Esophagus (tissue), 2 donors: ENCODE measurements at regions not wholly inside any gene's neighbourhood (a gene's known extent, or its start where the extent isn't known, plus 50 kb on each side); places are given as distances from the start of the nearest gene placed in this dataset.
"Not testable (repeated sequence)": the region's sequence is repeated elsewhere in the genome, so short reads cannot be mapped to it uniquely, and the experiment has no call there.

Source experiments
- H3K27ac ChIP-seq, 2 donors: one replicate each; pipeline ENCODE4 v1.5.1; 2013; ENCODE audit warnings: low read depth in 2 of 2, mild to moderate bottlenecking in 2 of 2, inconsistent platforms in 1 of 2, low read length in 1 of 2, moderate library complexity in 1 of 2
- H3K27me3 ChIP-seq, 2 donors: one replicate each; pipeline ENCODE4 v1.6.1; 2013; ENCODE audit warnings: low read length in 2 of 2, control low read depth in 1 of 2, mild to moderate bottlenecking in 1 of 2; ENCODE audit not compliant: insufficient read depth in 2 of 2, control insufficient read depth in 1 of 2
- H3K36me3 ChIP-seq, 2 donors: one replicate each; pipeline ENCODE4 v1.6.1; 2013; ENCODE audit warnings: low read length in 1 of 2; ENCODE audit not compliant: control insufficient read depth in 2 of 2, insufficient read depth in 2 of 2
- H3K4me1 ChIP-seq, 2 donors: one replicate each; pipeline ENCODE4 v1.6.1; 2013; ENCODE audit warnings: low read length in 1 of 2; ENCODE audit not compliant: control insufficient read depth in 2 of 2, insufficient read depth in 2 of 2
- H3K4me3 ChIP-seq, 2 donors: one replicate each; pipeline ENCODE4 v1.5.1; 2013; ENCODE audit warnings: low read length in 2 of 2, mild to moderate bottlenecking in 2 of 2, low read depth in 1 of 2, moderate library complexity in 1 of 2
- H3K9me3 ChIP-seq, 2 donors: one replicate each; pipeline ENCODE4 v1.6.1; 2013; ENCODE audit warnings: mild to moderate bottlenecking in 2 of 2, low read depth in 1 of 2, low read length in 1 of 2, moderate library complexity in 1 of 2; ENCODE audit not compliant: control insufficient read depth in 2 of 2, insufficient read depth in 1 of 2
- WGBS, 2 donors: extraction: QIAGEN DNeasy Blood & Tissue Kit; methylation state at CpG; one replicate each; pipeline ENCODE4 v1.1.7; 2013; 5-methylcytosine and 5-hydroxymethylcytosine counted together
- donor health status: healthy with polysubstance abuse.
- donor health status: Bipolar disorder and iron deficiency.

DNA sequence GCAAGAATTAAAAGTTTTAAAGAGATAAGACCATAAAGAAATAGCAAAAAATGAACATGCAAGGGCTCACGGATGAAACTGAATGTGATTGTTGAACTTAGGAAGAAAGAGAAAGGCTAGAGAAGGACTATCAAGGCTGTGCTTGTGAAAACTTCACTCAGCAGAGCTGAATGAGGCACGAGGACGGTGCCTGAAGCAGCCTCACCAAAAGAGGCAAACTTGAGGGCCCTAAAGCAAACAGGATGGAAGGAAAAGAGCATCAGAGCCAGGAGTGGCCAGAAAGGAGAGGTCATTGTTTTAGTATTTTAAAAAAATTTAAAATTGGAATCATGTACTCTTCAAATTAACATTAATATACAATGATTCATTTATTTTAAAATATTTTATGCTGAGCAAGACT, 191.2 kb upstream of the SOX14 start:
- peaks cover 0 to 2% of the 10 kb centered on the region in 2 donors for H3K27me3 ChIP-seq
- no peak overlapping the region for H3K27ac ChIP-seq
- H3K36me3 ChIP-seq: no peaks in the 10 kb centered on the region
- H3K9me3 ChIP-seq: no peaks in the 10 kb centered on the region
- 48 to 57% methylated on average over 3 of the region's 3 CpGs for WGBS, 2 donors
- H3K4me3 ChIP-seq: no peak overlapping the region
- H3K4me1 ChIP-seq: no peaks in the 10 kb centered on the region

DNA sequence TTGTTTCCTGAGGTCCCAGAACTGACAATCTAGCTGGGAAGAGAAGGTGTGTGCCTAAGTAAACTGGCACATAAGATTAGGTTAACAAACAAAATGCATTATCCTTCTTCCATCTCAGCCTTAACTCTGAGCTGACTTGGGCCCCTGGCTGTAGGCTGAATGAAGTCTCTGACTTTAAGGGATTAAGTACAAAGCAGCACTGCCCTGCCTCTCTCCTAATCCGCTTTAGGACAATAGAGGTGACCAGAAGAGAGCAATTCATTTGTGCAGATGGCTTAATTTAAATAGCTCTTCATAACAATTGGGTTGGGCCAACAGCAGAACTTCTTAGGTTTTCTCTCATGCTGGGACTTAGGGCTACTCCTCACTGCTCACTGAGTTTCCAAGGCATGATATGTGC, 181.6 kb upstream of the SOX14 start:
- Histone ChIP-seq H3K4me1 (no peaks in the 10 kb centered on the region), H3K36me3 (no peaks in the 10 kb centered on the region), H3K9me3 (no peaks in the 10 kb centered on the region), H3K27me3 (no peaks in the 10 kb centered on the region), H3K4me3 (no peak overlapping the region), H3K27ac (no peak overlapping the region)
- WGBS, 2 donors: 39 to 47% methylated on average over 1 of the region's 1 CpG

DNA sequence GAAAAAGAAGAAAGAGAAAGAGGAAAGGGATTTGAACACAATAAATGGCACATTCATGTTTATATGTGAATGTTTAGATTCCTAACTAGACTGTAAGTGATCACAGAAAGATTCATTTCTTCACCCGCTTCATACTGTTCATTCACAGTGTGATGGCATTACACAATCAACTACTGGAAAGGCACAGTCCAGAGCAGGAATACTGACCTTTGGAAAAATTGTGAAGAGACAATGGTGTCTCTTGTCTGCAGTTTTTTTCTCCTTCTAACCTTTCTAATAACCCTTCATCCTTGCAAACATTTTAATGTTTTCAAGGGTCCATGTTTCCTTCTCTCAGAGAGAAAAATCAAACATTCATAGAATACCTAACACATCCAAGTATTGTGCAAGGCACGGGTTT, 180.9 kb upstream of the SOX14 start:
- no peaks in the 10 kb centered on the region for H3K9me3 ChIP-seq
- WGBS, 2 donors: 63 to 79% methylated on average over 2 of the region's 2 CpGs
- no peaks in the 10 kb centered on the region for H3K36me3 ChIP-seq
- no peak overlapping the region for H3K4me3 ChIP-seq
- no peak overlapping the region for H3K27ac ChIP-seq
- no peaks in the 10 kb centered on the region for H3K4me1 ChIP-seq
- no peaks in the 10 kb centered on the region for H3K27me3 ChIP-seq

DNA sequence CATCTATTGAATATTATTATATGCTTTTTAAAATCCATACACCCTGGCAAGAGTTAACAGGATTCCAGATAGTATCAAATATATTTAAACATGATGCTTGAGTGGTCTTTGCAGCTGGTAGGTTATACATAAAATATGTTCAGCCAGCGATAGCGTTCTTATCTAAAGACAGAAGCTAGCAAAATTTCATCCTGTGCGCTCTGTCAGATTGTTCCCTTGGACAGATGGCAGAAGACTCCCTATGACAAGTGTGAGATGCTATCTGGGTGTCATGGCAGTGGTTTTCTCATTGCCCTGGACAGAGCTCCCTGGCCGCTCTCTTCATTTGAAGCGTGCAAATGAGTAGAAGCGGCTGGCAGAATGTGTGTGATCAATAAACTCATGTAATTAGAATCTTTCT, 175.2 kb upstream of the SOX14 start:
- Histone ChIP-seq H3K4me3 (no peak overlapping the region), H3K36me3 (no peaks in the 10 kb centered on the region), H3K4me1 (no peaks in the 10 kb centered on the region), H3K27ac (no peak overlapping the region), H3K27me3 (no peaks in the 10 kb centered on the region), H3K9me3 (no peaks in the 10 kb centered on the region)
- 76 to 78% methylated on average over 6 of the region's 6 CpGs for WGBS, 2 donors

DNA sequence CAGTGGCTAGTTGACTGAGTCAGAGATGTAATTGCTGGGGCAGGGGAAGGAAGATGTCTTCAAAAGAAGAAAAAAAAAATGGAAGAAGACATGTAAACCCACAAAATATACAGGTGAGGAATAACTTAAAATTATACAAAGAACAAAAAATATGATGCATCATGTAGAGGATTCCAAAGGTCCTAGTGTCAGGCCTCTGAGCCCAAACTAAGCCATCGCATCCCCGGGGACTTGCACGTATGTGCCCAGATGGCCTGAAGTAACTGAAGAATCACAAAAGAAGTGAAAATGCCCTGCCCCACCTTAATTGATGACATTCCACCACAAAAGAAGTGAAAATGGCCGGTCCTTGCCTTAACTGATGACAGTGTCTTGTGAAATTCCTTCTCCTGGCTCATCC, 168.7 kb upstream of the SOX14 start:
- not testable (repeated sequence) for H3K27me3 ChIP-seq, H3K4me3 ChIP-seq, H3K36me3 ChIP-seq, H3K27ac ChIP-seq, H3K4me1 ChIP-seq, H3K9me3 ChIP-seq
- 81 to 92% methylated on average over 3 of the region's 4 CpGs for WGBS, 2 donors

DNA sequence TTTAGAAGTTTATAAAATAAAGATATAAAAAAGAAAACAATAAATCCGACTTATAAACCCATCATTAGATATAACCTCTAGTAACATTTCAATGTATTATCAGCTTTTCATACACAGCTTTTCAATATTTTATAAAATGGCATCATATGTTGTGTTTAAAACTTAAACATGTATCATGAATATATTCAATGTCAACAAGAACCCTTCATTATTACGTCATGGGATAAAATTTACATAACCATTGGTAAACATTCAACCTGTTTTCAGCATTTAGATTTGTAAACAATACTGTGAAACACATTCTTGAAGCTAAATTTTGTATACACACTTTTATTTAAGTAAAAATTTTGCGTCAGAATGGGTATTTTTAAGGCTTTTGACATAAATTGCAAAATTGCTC, 153.4 kb upstream of the SOX14 start:
- Histone ChIP-seq H3K9me3 (no peaks in the 10 kb centered on the region), H3K36me3 (no peaks in the 10 kb centered on the region), H3K27ac (no peak overlapping the region), H3K4me1 (no peaks in the 10 kb centered on the region), H3K4me3 (no peak overlapping the region), H3K27me3 (peaks cover 0 to 4% of the 10 kb centered on the region in 2 donors)
- WGBS, 2 donors: 73 to 74% methylated on average over 3 of the region's 3 CpGs

DNA sequence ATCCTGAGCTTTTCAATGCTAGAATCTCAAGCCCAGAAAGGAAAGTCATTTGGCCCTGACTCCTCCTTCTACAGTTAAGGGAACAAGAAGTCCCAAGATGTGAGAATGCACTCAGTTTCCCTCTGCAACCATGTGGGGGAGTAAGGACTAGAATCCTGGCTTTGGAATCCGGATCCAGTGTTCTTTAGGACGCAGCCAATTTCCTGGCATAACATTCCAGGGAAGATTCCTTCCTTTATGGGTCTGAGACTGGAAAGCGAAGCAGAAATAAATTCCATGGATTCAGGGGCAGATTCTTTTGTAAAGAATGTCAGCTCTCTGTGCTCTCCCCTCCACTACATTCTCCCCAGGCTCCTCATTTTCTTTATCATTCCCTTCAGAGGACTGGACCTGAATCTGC, 151.8 kb upstream of the SOX14 start:
- Histone ChIP-seq H3K4me1 (no peaks in the 10 kb centered on the region), H3K27me3 (peaks cover 0 to 4% of the 10 kb centered on the region in 2 donors), H3K4me3 (no peak overlapping the region), H3K27ac (no peak overlapping the region), H3K9me3 (no peaks in the 10 kb centered on the region), H3K36me3 (no peaks in the 10 kb centered on the region)
- WGBS, 2 donors: 18 to 33% methylated on average over 3 of the region's 3 CpGs

DNA sequence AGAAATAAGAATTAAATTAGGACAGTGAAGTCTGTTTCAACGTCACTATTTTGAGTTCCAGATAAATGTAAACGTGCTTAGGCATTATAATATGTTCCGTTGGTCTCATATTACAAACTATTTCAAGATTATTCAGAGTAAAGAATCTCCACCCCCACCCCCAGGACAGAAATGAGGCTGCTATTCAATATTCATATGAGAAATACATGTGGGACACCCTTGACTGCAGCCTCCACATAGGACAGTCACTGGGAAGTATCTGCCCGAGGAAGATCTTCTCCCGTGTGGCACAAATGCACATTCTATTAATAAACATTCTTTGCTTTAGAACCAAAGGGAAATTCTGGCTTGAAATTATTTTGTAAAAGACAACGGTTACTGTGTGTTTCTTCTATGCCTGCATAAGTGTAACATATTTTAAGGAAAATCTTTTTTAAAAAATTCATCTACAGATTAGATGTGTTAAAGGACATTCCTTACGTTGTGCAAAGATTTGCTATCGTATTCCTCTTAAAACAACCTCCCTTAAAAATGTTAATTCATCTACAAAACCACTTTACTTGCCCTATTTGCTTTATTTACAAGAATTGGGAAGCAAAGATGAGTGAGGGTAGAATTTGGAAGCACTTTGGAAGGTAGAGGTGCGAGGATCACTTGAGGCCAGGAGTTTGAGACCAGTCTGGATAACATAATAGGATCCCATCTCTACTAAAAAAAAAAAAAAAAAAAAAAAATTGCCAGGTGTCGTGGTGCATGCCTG, 148.3 kb upstream of the SOX14 start:
- Histone ChIP-seq H3K36me3 (no peaks in the 10 kb centered on the region), H3K27ac (no peak overlapping the region), H3K27me3 (peaks cover 0 to 4% of the 10 kb centered on the region in 2 donors), H3K4me1 (no peaks in the 10 kb centered on the region), H3K9me3 (no peaks in the 10 kb centered on the region), H3K4me3 (no peak overlapping the region)
- WGBS, 2 donors: 60 to 61% methylated on average over 10 of the region's 10 CpGs

DNA sequence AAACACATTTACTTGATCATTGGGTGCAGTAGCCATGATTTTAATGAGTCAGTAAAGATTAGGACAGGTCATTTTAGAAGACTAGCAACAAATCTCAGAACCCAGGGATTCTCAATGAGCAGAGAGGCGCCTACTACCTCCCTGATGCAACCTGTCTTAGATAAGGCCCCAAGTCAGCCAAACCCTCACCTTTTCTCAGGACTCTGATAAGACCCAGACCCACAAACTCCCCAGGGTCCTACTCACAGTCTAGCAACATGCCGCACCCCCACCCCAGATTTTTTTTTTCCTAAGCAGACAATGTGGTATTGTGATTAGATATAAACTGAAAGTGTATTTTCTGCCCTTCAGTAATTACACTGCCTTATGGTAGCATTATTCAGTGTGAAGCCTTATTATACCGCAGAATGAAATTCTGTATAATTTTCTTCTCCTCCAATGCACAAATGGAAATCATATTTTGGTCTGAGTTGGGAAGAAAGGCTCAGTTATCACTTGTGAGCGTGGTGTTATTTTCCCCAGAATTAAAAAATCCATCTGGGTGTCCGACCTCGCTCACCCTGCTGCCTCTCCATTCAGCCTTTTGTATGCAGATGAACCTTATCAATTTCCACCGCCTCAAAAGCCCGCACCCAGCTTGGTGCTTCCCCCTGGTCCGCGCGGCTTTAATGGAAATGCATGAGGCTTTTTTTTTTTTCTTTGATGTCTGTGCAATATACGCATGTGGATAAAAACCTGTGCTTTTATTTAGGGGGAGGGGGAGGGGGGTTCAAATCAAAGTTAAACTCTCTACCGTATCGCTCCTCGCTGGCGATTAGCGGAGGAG, 122.0 kb upstream of the SOX14 start:
- Histone ChIP-seq H3K27me3 (peaks cover 0 to 2% of the 10 kb centered on the region in 2 donors), H3K36me3 (no peaks in the 10 kb centered on the region), H3K27ac (no peak overlapping the region), H3K9me3 (no peaks in the 10 kb centered on the region), H3K4me1 (no peaks in the 10 kb centered on the region), H3K4me3 (no peak overlapping the region)
- WGBS, 2 donors: 28 to 29% methylated on average over 17 of the region's 17 CpGs

DNA sequence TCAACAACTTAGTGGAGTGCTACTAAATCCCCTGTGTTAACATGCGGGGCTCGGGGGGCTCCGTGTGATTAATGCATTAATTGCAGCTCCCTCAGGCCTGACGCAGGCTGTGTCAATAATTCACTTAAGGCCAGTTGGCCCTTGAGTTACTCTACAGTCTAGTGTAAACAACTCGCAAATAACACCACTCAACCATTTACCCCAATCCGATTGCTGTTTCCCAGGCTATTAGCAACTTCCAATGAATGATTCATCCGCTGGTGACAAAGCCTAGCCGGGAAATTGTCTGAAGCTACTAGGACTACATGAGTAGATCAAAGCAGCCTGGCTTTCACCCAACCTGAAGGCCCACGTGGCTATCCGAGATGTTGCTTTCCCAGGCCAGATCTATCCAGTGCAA, 121.3 kb upstream of the SOX14 start:
- H3K9me3 ChIP-seq: no peaks in the 10 kb centered on the region
- H3K4me1 ChIP-seq: no peaks in the 10 kb centered on the region
- no peaks in the 10 kb centered on the region for H3K36me3 ChIP-seq
- 9 to 12% methylated on average over 10 of the region's 10 CpGs for WGBS, 2 donors
- no peak overlapping the region for H3K4me3 ChIP-seq
- H3K27ac ChIP-seq: no peak overlapping the region
- H3K27me3 ChIP-seq: peaks cover 0 to 4% of the 10 kb centered on the region in 2 donors
